ENCODE measurements at regions not wholly inside any gene's neighbourhood (a gene's known extent, or its start where the extent isn't known, plus 50 kb on each side); places are given as distances from the start of the nearest gene placed in this dataset.

- no peak for TF ChIP-seq POLR2A (IDR thresholded peaks at IDR 0.05; ENCODE audit: low read depth, low read length)
- no peak for TF ChIP-seq POLR2AphosphoS5 (IDR thresholded peaks at IDR 0.05; ENCODE audit: low read depth, low read length)
- TF ChIP-seq TAF1 (IDR thresholded peaks at IDR 0.05; ENCODE audit: low read depth, low read length): no peak
Measured at GRCh38 chr11:133678191-133678590, 145.9 kb upstream of the OPCML start.
